A549 (cell line): ENCODE measurements at regions not wholly inside any gene's neighbourhood (a gene's known extent, or its start where the extent isn't known, plus 50 kb on each side); places are given as distances from the start of the nearest gene placed in this dataset.

Experiments
- ATAC-seq, 2 experiments: fragments of 200-7000 bp in 1 of 2; fragments of >200 bp in 1 of 2; cut with Nextera tagmentation in 1 of 2; cut with Tn5 transposase in 1 of 2; 3 replicates each; pipeline versions ENCODE4 v1.8.0 to v1.9.1; 2018 to 2020; ENCODE audit warnings: mild to moderate bottlenecking in 1 of 2, moderate library complexity in 1 of 2
- CTCF ChIA-PET: fragments of 300-600 bp; sonication (Branson Sonifier 250); formaldehyde crosslinking; extraction: SDS; loops from one replicate; lab custom pipeline; 2021; ENCODE audit warnings: antibody characterized with exemption, inconsistent platforms; lab: Yijun Ruan, JAX
- POLR2A ChIA-PET: fragments of 350-600 bp; formaldehyde crosslinking; extraction: SDS; loops from one replicate; lab custom pipeline; 2021; ENCODE audit warnings: antibody characterized with exemption, inconsistent platforms; lab: Yijun Ruan, JAX
- DNase-seq, 2 experiments: peaks; one replicate each; pipeline versions ENCODE4 v3.0.0 to v3.0.0-alpha.2; 2011 to 2016; ENCODE audit warnings: low read depth in 1 of 2, low spot score in 1 of 2
- FAIRE-seq: peaks from 2 replicates; lab custom pipeline; 2011; peaks lifted over from hg19 to GRCh38; lab: Jason Lieb, UNC
- H3K27ac ChIP-seq, 2 experiments: fragments of >200 bp; sonication (Bioruptor Twin); formaldehyde crosslinking; 3 replicates each; pipeline ENCODE4 v1.5.1; 2016 to 2017
- H3K4me1 ChIP-seq: fragments of >200 bp; sonication (Bioruptor Twin); formaldehyde crosslinking; 3 replicates; pipeline ENCODE4 v1.6.1; 2016
- H3K4me2 ChIP-seq: fragments of >200 bp; sonication (Bioruptor Twin); formaldehyde crosslinking; 3 replicates; pipeline ENCODE4 v1.6.1; 2016
- H3K4me3 ChIP-seq: fragments of >200 bp; sonication (Bioruptor Twin); formaldehyde crosslinking; 3 replicates; pipeline ENCODE4 v1.5.1; 2016
- H3K9me3 ChIP-seq: fragments of >200 bp; sonication (Bioruptor Twin); formaldehyde crosslinking; 3 replicates; pipeline ENCODE4 v1.6.1; 2016
- CBX2 ChIP-seq: fragments of 200-600 bp; sonication (generic); IDR thresholded peaks from 2 replicates; pipeline ENCODE4 v1.6.1; 2016; ENCODE audit warnings: low read depth, mild to moderate bottlenecking, borderline replicate concordance
- CBX8 ChIP-seq: fragments of 200-600 bp; sonication (generic); IDR thresholded peaks from 2 replicates; pipeline ENCODE4 v1.6.1; 2016
- CHD4 ChIP-seq: fragments of 200-600 bp; sonication (generic); IDR thresholded peaks from 2 replicates; pipeline ENCODE4 v1.6.1; 2016; ENCODE audit warnings: antibody characterized with exemption, mild to moderate bottlenecking, borderline replicate concordance
- EHF ChIP-seq: fragments of 250-450 bp; sonication (Bioruptor Pico); IDR thresholded peaks from 2 replicates; pipeline ENCODE4 v1.5.0; 2020; ENCODE audit warnings: mild to moderate bottlenecking
- EHMT2 ChIP-seq: fragments of 200-600 bp; sonication (generic); IDR thresholded peaks from 2 replicates; pipeline ENCODE4 v1.6.1; 2016; ENCODE audit warnings: antibody characterized with exemption, low read depth, mild to moderate bottlenecking, moderate library complexity
- EP300 ChIP-seq, 2 experiments: fragments of >200 bp; sonication (Bioruptor Twin); formaldehyde crosslinking; IDR thresholded peaks; 2 replicates in 1 of 2; 3 replicates in 1 of 2; pipeline ENCODE4 v1.6.1; 2016 to 2017
- ESRRA ChIP-seq: fragments of 150-350 bp; IDR thresholded peaks from 2 replicates; pipeline ENCODE4 v1.6.1; 2014; ENCODE audit warnings: mild to moderate bottlenecking, low read length, borderline replicate concordance
- FOSL2 ChIP-seq, 2 experiments: fragments of 450-650 bp in 1 of 2; fragments of >200 bp in 1 of 2; sonication (Bioruptor Twin) in 1 of 2; formaldehyde crosslinking; IDR thresholded peaks; 2 replicates each; pipeline versions ENCODE4 v1.5.0 to v1.6.1; 2016 to 2020; ENCODE audit warnings: mild to moderate bottlenecking in 1 of 2, moderate library complexity in 1 of 2
- FOXS1 ChIP-seq: fragments of 250-450 bp; sonication (Bioruptor Pico); IDR thresholded peaks from 2 replicates; pipeline ENCODE4 v1.5.0; 2020; ENCODE audit warnings: mild to moderate bottlenecking, moderate library complexity
- HEYL ChIP-seq: fragments of 250-450 bp; sonication (Bioruptor Pico); IDR thresholded peaks from 2 replicates; pipeline ENCODE4 v1.8.0; 2021; ENCODE audit warnings: mild to moderate bottlenecking, moderate library complexity
- JUNB ChIP-seq: fragments of >200 bp; sonication (Bioruptor Twin); formaldehyde crosslinking; IDR thresholded peaks from 2 replicates; pipeline ENCODE4 v1.6.1; 2016
- MAFK ChIP-seq: fragments of 450-650 bp; IDR thresholded peaks from 2 replicates; pipeline ENCODE4 v1.6.1; 2014; ENCODE audit not compliant: partially characterized antibody
- MAZ ChIP-seq: fragments of 150-350 bp; IDR thresholded peaks from 2 replicates; pipeline ENCODE4 v1.6.1; 2014; ENCODE audit warnings: antibody characterized with exemption, low read depth, low read length, borderline replicate concordance
- NPAS2 ChIP-seq: fragments of 250-450 bp; sonication (Bioruptor Pico); IDR thresholded peaks from 2 replicates; pipeline ENCODE4 v1.8.0; 2022; ENCODE audit warnings: mild to moderate bottlenecking, moderate library complexity, borderline replicate concordance
- NR3C1 ChIP-seq: fragments of >200 bp; sonication (Bioruptor Twin); formaldehyde crosslinking; IDR thresholded peaks from 3 replicates; pipeline ENCODE4 v1.6.1; 2017
- RCOR1 ChIP-seq: fragments of 150-350 bp; IDR thresholded peaks from 2 replicates; pipeline ENCODE4 v1.6.1; 2014; ENCODE audit warnings: antibody characterized with exemption, low read length, low read depth
- ZNF302 ChIP-seq: fragments of 250-450 bp; sonication (Bioruptor Pico); IDR thresholded peaks from 2 replicates; pipeline ENCODE4 v1.9.0; 2021; ENCODE audit warnings: inconsistent platforms, mild to moderate bottlenecking, moderate library complexity
- WGBS: methylation state at CpG from one replicate; pipeline ENCODE4 v1.1.6; 2017; ENCODE audit errors: missing lambda C conversion rate; 5-methylcytosine and 5-hydroxymethylcytosine counted together
- TF ChIP-seq, protein P1 (sequence below): IDR thresholded peaks from 2 replicates; pipeline ENCODE4 v1.6.1; 2012
- TF ChIP-seq, protein P2 (sequence below): IDR thresholded peaks from 2 replicates; pipeline ENCODE4 v1.6.1; 2012; ENCODE audit warnings: low read depth, borderline replicate concordance
- TF ChIP-seq, protein P3 (sequence below): fragments of 150-350 bp; IDR thresholded peaks from 2 replicates; pipeline ENCODE4 v1.6.1; 2014; ENCODE audit warnings: low read depth, mild to moderate bottlenecking, low read length
- TF ChIP-seq, protein P4 (sequence below): fragments of >200 bp; sonication (Bioruptor Twin); formaldehyde crosslinking; IDR thresholded peaks from 3 replicates; pipeline ENCODE4 v1.5.1; 2016

DNA sequence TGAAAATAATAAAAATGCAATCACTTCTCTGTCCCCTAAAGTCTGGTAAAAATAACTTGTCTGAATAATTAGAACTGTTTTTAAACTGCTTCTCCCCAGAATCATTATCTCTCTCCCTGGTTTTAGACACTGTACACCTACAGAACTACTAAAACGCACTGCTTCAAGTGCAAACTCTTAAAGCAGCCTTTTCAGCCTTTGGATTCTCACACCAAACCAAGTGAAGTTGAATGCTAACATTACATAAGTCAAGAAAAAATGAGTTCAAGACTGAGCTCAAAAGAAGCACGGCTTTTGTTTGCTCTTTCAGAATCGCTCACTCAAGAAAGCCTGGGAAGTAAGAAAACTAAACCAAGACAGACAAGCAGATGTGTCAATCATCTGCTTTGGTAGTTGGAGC lies 188.8 kb downstream of the LSM5 start:
- no peak for DNase-seq
- H3K4me2 ChIP-seq, result no peak overlapping the region
- 0 out of 3 replicates have a peak, but pooled peaks cover 9% of the 10 kb centered on the region for H3K9me3 ChIP-seq
- CTCF ChIA-PET, result interaction anchor here (2.2 kb wide), 1 partner anchor 54 kb away, joined by 6 read pairs; no protein-coding TSS in a partner anchor
- POLR2A ChIA-PET, result no interaction called here
- 30% methylated on average over 3 of the region's 3 CpGs for WGBS
- ATAC-seq, result no peak
- no peak for FAIRE-seq
- no peak overlapping the region for H3K27ac ChIP-seq
- peaks cover 4% of the 10 kb centered on the region; the same call in 1 of the 3 replicates for H3K4me1 ChIP-seq
- H3K4me3 ChIP-seq, result no peak overlapping the region
- no peak for TF ChIP-seq NR3C1
- TF ChIP-seq CBX2, result no peak
- TF ChIP-seq ESRRA, result no peak
- TF ChIP-seq FOXS1, result no peak
- TF ChIP-seq, protein P1, sequence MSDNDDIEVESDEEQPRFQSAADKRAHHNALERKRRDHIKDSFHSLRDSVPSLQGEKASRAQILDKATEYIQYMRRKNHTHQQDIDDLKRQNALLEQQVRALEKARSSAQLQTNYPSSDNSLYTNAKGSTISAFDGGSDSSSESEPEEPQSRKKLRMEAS, result no peak
- no peak for TF ChIP-seq EHMT2
- TF ChIP-seq CBX8, result no peak
- TF ChIP-seq FOSL2 (IDR thresholded peaks at IDR 0.05), result no peak
- no peak for TF ChIP-seq FOSL2 (CRISPR knock-in tag; IDR thresholded peaks at IDR 0.05)
- no peak for TF ChIP-seq CHD4
- TF ChIP-seq RCOR1, result no peak
- TF ChIP-seq, protein P2, sequence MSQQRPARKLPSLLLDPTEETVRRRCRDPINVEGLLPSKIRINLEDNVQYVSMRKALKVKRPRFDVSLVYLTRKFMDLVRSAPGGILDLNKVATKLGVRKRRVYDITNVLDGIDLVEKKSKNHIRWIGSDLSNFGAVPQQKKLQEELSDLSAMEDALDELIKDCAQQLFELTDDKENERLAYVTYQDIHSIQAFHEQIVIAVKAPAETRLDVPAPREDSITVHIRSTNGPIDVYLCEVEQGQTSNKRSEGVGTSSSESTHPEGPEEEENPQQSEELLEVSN, result no peak
- TF ChIP-seq, protein P3, sequence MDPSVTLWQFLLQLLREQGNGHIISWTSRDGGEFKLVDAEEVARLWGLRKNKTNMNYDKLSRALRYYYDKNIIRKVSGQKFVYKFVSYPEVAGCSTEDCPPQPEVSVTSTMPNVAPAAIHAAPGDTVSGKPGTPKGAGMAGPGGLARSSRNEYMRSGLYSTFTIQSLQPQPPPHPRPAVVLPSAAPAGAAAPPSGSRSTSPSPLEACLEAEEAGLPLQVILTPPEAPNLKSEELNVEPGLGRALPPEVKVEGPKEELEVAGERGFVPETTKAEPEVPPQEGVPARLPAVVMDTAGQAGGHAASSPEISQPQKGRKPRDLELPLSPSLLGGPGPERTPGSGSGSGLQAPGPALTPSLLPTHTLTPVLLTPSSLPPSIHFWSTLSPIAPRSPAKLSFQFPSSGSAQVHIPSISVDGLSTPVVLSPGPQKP, result no peak
- TF ChIP-seq, protein P4, sequence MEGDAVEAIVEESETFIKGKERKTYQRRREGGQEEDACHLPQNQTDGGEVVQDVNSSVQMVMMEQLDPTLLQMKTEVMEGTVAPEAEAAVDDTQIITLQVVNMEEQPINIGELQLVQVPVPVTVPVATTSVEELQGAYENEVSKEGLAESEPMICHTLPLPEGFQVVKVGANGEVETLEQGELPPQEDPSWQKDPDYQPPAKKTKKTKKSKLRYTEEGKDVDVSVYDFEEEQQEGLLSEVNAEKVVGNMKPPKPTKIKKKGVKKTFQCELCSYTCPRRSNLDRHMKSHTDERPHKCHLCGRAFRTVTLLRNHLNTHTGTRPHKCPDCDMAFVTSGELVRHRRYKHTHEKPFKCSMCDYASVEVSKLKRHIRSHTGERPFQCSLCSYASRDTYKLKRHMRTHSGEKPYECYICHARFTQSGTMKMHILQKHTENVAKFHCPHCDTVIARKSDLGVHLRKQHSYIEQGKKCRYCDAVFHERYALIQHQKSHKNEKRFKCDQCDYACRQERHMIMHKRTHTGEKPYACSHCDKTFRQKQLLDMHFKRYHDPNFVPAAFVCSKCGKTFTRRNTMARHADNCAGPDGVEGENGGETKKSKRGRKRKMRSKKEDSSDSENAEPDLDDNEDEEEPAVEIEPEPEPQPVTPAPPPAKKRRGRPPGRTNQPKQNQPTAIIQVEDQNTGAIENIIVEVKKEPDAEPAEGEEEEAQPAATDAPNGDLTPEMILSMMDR, result no peak

DNA sequence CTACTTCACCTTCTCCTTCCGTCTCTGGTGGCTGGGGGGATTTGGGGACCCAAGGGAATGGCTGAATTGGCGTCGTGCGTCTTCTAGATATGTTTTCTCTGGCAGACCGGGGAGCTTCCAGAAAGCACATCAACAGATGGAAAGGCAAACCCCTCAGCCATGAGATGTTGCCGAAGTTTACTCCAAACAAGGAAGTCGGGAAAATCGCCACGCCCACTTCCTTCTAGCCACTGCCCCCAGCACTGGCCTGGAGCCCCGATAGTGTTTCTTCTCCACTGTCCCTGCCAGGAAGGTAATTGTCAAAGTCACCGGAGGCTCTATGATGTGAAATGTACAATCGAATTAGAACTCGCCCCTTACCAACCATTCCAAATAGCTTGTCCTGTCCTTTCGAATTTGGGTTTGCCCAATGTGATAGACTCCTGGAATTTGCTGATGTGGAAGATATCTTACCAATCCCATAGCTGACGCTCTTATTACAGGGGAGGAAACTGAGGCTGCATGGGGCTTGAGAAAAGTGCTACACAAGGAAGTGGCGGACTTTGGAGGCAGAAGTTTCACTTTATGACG lies 191.0 kb downstream of the LSM5 start:
- TF ChIP-seq CHD4, result no peak
- no peak for TF ChIP-seq EP300 (IDR thresholded peaks at IDR 0.05)
- TF ChIP-seq EHF, result no peak
- TF ChIP-seq HEYL (CRISPR knock-in tag), result no peak
- no peak for TF ChIP-seq MAZ
- peak; percentile 30 for TF ChIP-seq MAFK
- TF ChIP-seq NPAS2 (CRISPR knock-in tag), result no peak
- no peak for TF ChIP-seq ZNF302 (CRISPR knock-in tag)
- TF ChIP-seq JUNB, result no peak
- WGBS, result 17% methylated on average over 17 of the region's 17 CpGs

More for the DNA sequence above, 191.0 kb downstream of the LSM5 start:
- peak; percentile 22 for DNase-seq
- Histone ChIP-seq H3K4me3 (peak overlapping the region; percentile 71), H3K27ac (peak overlapping the region in 1 of 2 experiments; percentile 17; a peak in 3 of 6 replicates), H3K4me1 (peaks cover 4% of the 10 kb centered on the region; the same call in 1 of the 3 replicates), H3K9me3 (0 out of 3 replicates have a peak, but pooled peaks cover 2% of the 10 kb centered on the region), H3K4me2 (peak overlapping the region; percentile 97)
- peak; percentile 57 to 77; a peak in 5 of 6 replicates for ATAC-seq
- FAIRE-seq, result no peak
- ChIA-PET POLR2A (no interaction called here), CTCF (interaction anchor here (1.6 kb wide), 1 partner anchor 49 kb away, joined by 3 read pairs; no protein-coding TSS in a partner anchor)
